Tibial nerve (tissue), 4 donors: ENCODE measurements at regions not wholly inside any gene's neighbourhood (a gene's known extent, or its start where the extent isn't known, plus 50 kb on each side); places are given as distances from the start of the nearest gene placed in this dataset.

Experiments
- DNase-seq, 2 donors: peaks; one replicate each; pipeline ENCODE4 v3.0.0-alpha.2; 2019; ENCODE audit warnings: low spot score in 2 of 2
- H3K27ac ChIP-seq, 4 donors: fragments of 200-600 bp; sonication (generic) in 3 of 4; one replicate each; pipeline ENCODE4 v1.5.1; 2017 to 2019; ENCODE audit warnings: mild to moderate bottlenecking in 1 of 4
- H3K27me3 ChIP-seq, 2 donors: fragments of 200-600 bp; sonication (generic) in 1 of 2; one replicate each; pipeline versions ENCODE4 v1.5.1 to v1.6.0; 2017 to 2019
- H3K36me3 ChIP-seq, 3 donors: fragments of 200-600 bp; sonication (generic); one replicate each; pipeline ENCODE4 v1.5.1; 2018 to 2019
- H3K4me1 ChIP-seq, 4 donors: fragments of 200-600 bp; sonication (generic) in 3 of 4; one replicate each; pipeline ENCODE4 v1.5.1; 2017 to 2019
- H3K4me3 ChIP-seq, 4 donors: fragments of 200-600 bp; sonication (generic) in 3 of 4; one replicate each; pipeline ENCODE4 v1.5.1; 2017 to 2019; ENCODE audit warnings: mild to moderate bottlenecking in 1 of 4, moderate library complexity in 1 of 4
- H3K9me3 ChIP-seq, 4 donors: fragments of 200-600 bp; sonication (generic) in 3 of 4; one replicate each; pipeline ENCODE4 v1.5.1; 2017 to 2019
- EP300 ChIP-seq, 2 donors: sonication (generic); formaldehyde crosslinking; IDR thresholded peaks; one replicate each; pipeline ENCODE4 v1.6.1; 2017; ENCODE audit warnings: antibody characterized with exemption in 2 of 2, mild to moderate bottlenecking in 1 of 2
- POLR2A ChIP-seq, 2 donors: fragments of 450-650 bp; IDR thresholded peaks; one replicate each; pipeline ENCODE4 v1.6.1; 2017; ENCODE audit warnings: antibody characterized with exemption in 2 of 2, mild to moderate bottlenecking in 2 of 2, moderate library complexity in 2 of 2
- WGBS, 2 donors: methylation state at CpG; one replicate each; pipeline ENCODE4 v1.1.5; 2018; 5-methylcytosine and 5-hydroxymethylcytosine counted together
- TF ChIP-seq, protein P1 (sequence below), 5 experiments: fragments of 200-600 bp in 3 of 5; fragments of 450-650 bp in 2 of 5; sonication (generic) in 3 of 5; IDR thresholded peaks; one replicate each; pipeline ENCODE4 v1.5.1; 2016 to 2019; ENCODE audit warnings: antibody characterized with exemption in 5 of 5, mild to moderate bottlenecking in 3 of 5, moderate library complexity in 2 of 5

DNA sequence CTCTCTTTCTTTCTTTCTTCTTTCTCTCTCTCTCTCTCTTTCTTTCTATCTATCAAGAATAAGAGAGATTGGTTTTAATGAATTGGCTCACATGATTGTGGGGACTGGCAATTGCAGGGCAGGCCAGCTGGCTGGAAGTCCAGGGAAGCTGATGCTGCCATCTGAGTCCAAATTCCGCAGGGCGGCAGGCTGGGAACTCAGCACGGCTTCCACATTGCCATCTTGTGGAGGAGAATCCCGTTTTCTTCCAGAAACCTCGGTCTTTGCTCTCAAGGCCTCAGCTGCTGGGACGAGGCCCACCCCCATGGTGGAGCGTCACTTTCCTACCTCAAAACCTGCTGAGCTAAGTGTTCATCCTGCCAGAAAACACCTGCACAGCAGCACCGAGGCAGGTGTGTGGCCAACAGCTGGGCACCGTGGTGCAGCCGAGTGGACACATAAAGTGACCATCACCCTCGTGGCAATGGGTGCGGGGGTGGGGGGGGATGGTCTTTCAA is 58.8 kb upstream of the SLCO4A1 start:
- 38% methylated on average over 12 of the region's 12 CpGs for WGBS, 2 donors
- Histone ChIP-seq H3K27ac (no peak overlapping the region), H3K4me1 (peaks cover 0 to 17% (median 0%) of the 10 kb centered on the region in 4 donors), H3K9me3 (no peaks in the 10 kb centered on the region), H3K4me3 (no peak overlapping the region), H3K27me3 (peaks cover 0 to 90% of the 10 kb centered on the region in 2 donors), H3K36me3 (no peaks in the 10 kb centered on the region)
- no peak for DNase-seq
- TF ChIP-seq EP300 (IDR thresholded peaks at IDR 0.05) (no peak), POLR2A (IDR thresholded peaks at IDR 0.05) (no peak)
- TF ChIP-seq, protein P1, sequence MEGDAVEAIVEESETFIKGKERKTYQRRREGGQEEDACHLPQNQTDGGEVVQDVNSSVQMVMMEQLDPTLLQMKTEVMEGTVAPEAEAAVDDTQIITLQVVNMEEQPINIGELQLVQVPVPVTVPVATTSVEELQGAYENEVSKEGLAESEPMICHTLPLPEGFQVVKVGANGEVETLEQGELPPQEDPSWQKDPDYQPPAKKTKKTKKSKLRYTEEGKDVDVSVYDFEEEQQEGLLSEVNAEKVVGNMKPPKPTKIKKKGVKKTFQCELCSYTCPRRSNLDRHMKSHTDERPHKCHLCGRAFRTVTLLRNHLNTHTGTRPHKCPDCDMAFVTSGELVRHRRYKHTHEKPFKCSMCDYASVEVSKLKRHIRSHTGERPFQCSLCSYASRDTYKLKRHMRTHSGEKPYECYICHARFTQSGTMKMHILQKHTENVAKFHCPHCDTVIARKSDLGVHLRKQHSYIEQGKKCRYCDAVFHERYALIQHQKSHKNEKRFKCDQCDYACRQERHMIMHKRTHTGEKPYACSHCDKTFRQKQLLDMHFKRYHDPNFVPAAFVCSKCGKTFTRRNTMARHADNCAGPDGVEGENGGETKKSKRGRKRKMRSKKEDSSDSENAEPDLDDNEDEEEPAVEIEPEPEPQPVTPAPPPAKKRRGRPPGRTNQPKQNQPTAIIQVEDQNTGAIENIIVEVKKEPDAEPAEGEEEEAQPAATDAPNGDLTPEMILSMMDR (IDR thresholded peaks at IDR 0.05): no peak

DNA sequence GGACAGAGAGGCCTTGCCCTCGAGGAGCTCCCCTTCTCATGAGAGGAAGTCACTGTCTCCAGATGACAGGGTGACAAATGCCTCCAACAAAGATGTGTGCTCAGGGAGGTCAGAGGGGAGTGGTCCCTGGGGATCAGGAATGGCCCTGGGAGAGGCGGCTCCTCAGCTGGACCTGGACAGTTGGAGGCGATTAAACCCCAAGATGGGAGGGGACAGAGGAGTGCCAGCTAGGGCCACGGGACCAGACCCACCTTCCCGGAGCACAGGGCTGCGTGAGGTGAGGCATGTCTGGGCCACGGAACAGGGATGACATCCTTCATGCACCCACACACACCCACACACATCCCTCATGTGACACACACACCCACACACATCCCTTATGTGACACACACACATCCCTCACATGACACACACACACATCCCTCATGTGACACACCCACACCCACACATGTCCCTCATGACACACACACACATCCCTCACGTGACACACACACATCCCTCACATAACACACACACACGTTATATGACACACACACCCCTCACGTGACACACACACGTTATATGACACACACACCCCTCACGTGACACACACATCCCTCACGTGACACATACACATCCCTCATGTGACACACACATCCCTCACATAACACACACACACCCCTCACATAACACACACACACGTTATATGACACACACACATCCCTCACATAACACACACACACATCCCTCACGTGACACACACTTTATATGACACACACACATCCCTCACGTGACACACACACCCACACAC is 57.4 kb upstream of the SLCO4A1 start:
- H3K9me3 ChIP-seq: no peaks in the 10 kb centered on the region
- 65 to 68% methylated on average over 16 of the region's 16 CpGs for WGBS, 2 donors
- no peak overlapping the region for H3K4me3 ChIP-seq
- peaks cover 0 to 17% (median 0%) of the 10 kb centered on the region in 4 donors for H3K4me1 ChIP-seq
- TF ChIP-seq EP300 (IDR thresholded peaks at IDR 0.05) (no peak), POLR2A (IDR thresholded peaks at IDR 0.05) (no peak)
- TF ChIP-seq, protein P1 (IDR thresholded peaks at IDR 0.05): no peak
- no peak overlapping the region for H3K27ac ChIP-seq
- H3K27me3 ChIP-seq: peaks cover 0 to 82% of the 10 kb centered on the region in 2 donors
- H3K36me3 ChIP-seq: no peaks in the 10 kb centered on the region
- DNase-seq: no peak

DNA sequence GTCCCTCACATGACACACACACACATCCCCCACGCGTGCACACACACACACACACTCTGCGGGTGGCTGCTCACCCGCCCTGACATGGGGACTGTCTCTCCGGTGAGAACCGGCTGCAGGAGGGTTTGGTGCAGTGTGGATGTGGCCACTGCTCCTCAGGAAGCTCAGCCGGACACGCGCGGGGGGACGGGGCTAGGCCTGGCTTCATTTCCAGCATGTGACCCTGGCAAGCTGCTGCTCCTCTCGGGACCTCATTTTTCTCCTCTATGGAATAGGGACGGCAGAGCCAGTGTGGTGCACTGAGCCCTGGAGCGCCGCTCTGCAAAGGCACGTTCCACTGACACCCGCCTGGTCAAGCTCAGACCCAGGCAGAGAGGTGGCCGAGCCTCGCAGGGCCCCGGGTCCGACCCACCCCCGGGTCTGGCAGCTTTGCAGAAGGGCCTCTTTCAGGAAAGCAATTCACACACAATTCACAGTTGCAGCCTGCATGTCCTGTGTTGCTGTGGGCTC is 56.8 kb upstream of the SLCO4A1 start:
- Histone ChIP-seq H3K4me3 (no peak overlapping the region), H3K9me3 (no peaks in the 10 kb centered on the region), H3K27me3 (peaks cover 0 to 76% of the 10 kb centered on the region in 2 donors), H3K4me1 (peaks cover 0 to 23% (median 0%) of the 10 kb centered on the region in 4 donors), H3K36me3 (no peaks in the 10 kb centered on the region), H3K27ac (no peak overlapping the region)
- no peak for DNase-seq
- TF ChIP-seq, protein P1 (IDR thresholded peaks at IDR 0.05): no peak
- TF ChIP-seq POLR2A (IDR thresholded peaks at IDR 0.05) (no peak), EP300 (IDR thresholded peaks at IDR 0.05) (no peak)
- WGBS, 2 donors: 67 to 77% methylated on average over 16 of the region's 22 CpGs

DNA sequence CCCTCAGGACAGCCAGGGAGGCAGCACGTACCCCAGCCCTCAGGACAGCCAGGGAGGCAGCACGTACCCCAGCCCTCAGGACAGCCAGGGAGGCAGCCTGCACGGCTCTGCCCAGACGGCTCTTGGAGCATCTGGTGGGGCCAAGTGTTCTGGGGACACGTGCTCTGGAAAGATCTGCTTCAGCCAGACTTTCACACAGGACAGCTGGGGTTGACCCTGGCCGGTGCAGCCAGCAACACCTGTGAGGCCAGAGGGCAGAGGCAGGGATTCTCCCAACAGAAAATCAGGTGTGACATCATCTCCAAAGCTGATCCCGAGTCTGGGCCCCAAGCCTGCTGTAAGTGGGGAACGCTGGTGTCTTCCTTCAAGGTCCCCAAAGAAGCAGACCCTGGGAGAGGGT is 55.5 kb upstream of the SLCO4A1 start:
- WGBS, 2 donors: 42 to 58% methylated on average over 8 of the region's 8 CpGs
- no peak overlapping the region for H3K27ac ChIP-seq
- no peaks in the 10 kb centered on the region for H3K36me3 ChIP-seq
- DNase-seq: no peak
- H3K9me3 ChIP-seq: no peaks in the 10 kb centered on the region
- H3K4me1 ChIP-seq: peaks cover 0 to 20% (median 0%) of the 10 kb centered on the region in 4 donors
- peaks cover 0 to 63% of the 10 kb centered on the region in 2 donors for H3K27me3 ChIP-seq
- H3K4me3 ChIP-seq: no peak overlapping the region
- TF ChIP-seq, protein P1 (IDR thresholded peaks at IDR 0.05): no peak
- no peak for TF ChIP-seq EP300 (IDR thresholded peaks at IDR 0.05)
- no peak for TF ChIP-seq POLR2A (IDR thresholded peaks at IDR 0.05)

DNA sequence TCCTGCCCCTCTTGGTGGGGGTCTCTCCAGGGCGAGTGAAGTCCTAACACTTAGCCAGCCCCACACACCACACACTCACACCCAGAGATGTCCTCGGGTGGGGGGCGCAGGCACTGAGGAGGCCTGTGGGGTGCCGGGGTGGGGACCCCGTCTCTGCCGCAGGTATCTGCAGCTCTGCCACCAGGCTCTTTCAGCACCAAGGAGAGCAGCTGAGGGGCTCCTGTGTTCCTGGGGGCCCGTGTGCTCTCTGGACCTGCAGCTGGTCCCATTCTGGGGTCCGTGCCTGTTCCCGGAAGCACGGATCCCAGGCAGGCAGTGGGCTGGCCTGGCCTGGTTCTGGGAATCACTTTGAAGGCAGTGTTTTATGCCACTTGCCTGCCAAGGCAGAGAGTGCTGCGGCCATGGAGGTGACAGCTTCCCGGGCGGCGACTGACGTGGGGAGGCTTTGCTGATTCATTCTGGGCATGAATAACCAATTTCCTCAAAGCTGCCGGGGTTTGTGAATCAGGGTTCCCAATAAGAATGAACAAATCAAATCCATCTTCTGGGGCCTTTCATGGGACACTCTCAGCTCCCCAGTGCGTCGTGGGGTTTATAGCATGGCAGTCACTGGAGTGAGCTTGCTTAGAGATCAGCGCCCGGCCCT is 54.4 kb upstream of the SLCO4A1 start:
- H3K9me3 ChIP-seq: no peaks in the 10 kb centered on the region
- no peak for DNase-seq
- TF ChIP-seq, protein P1 (IDR thresholded peaks at IDR 0.05): no peak
- no peak overlapping the region for H3K27ac ChIP-seq
- H3K27me3 ChIP-seq: peaks cover 0 to 52% of the 10 kb centered on the region in 2 donors
- H3K4me1 ChIP-seq: peaks cover 0 to 9% (median 0%) of the 10 kb centered on the region in 4 donors
- no peaks in the 10 kb centered on the region for H3K36me3 ChIP-seq
- no peak overlapping the region for H3K4me3 ChIP-seq
- WGBS, 2 donors: 45 to 65% methylated on average over 10 to 20 of the region's 20 CpGs
